Lower leg skin (tissue), 4 donors: ENCODE measurements at regions not wholly inside any gene's neighbourhood (a gene's known extent, or its start where the extent isn't known, plus 50 kb on each side); places are given as distances from the start of the nearest gene placed in this dataset.

Experiments
- DNase-seq, 2 donors: peaks; one replicate each; pipeline ENCODE4 v3.0.0-alpha.2; 2019; ENCODE audit warnings: low spot score in 2 of 2
- H3K4me3 ChIP-seq: fragments of 200-600 bp; sonication (generic); 2 replicates; pipeline ENCODE4 v1.5.1; 2017; ENCODE audit warnings: mild to moderate bottlenecking, low read depth; ENCODE audit not compliant: poor library complexity, severe bottlenecking
- CTCF ChIP-seq, 3 donors: fragments of 450-650 bp; IDR thresholded peaks; one replicate each; pipeline ENCODE4 v1.5.1; 2016; ENCODE audit warnings: antibody characterized with exemption in 3 of 3, mild to moderate bottlenecking in 3 of 3, moderate library complexity in 2 of 3
- POLR2A ChIP-seq, 2 donors: fragments of 450-650 bp; IDR thresholded peaks; one replicate each; pipeline ENCODE4 v1.6.1; 2016 to 2017; ENCODE audit warnings: antibody characterized with exemption in 2 of 2, mild to moderate bottlenecking in 1 of 2, moderate library complexity in 1 of 2
- WGBS, 2 donors: methylation state at CpG; one replicate each; pipeline ENCODE4 v1.1.5; 2018; 5-methylcytosine and 5-hydroxymethylcytosine counted together
- intact Hi-C: fragments of 100-400 bp; cut with DNase I; formaldehyde crosslinking; loops from one replicate; pipeline ENCODE4 v1.15.0; 2023; ENCODE audit warnings: low total_unique reads

- no peak overlapping the region for H3K4me3 ChIP-seq
- 88 to 90% methylated on average over 4 of the region's 4 CpGs for WGBS, 2 donors
- intact Hi-C loops = no loop called here
- DNase-seq = no peak
- no peak for TF ChIP-seq CTCF (IDR thresholded peaks at IDR 0.05)
- TF ChIP-seq POLR2A (IDR thresholded peaks at IDR 0.05) = no peak
These were observed 340.2 kb downstream of the KIF20B start for GRCh38 chr10:90041585-90041984.

- no peak for TF ChIP-seq POLR2A (IDR thresholded peaks at IDR 0.05)
- TF ChIP-seq CTCF (IDR thresholded peaks at IDR 0.05) = no peak
- 81 to 83% methylated on average over 6 to 7 of the region's 7 CpGs for WGBS, 2 donors
- intact Hi-C loops = no loop called here
- no peak for DNase-seq
- H3K4me3 ChIP-seq = no peak overlapping the region
These were observed 340.7 kb downstream of the KIF20B start for GRCh38 chr10:90042075-90042474.

- WGBS, 2 donors = 75 to 82% methylated on average over 3 of the region's 3 CpGs
- TF ChIP-seq CTCF (IDR thresholded peaks at IDR 0.05) (no peak), POLR2A (IDR thresholded peaks at IDR 0.05) (no peak)
- H3K4me3 ChIP-seq = no peak overlapping the region
- intact Hi-C loops = no loop called here
- DNase-seq = no peak
These were observed 345.9 kb downstream of the KIF20B start for GRCh38 chr10:90047243-90047729.

GRCh38 chr10:90051053-90051452, 349.7 kb downstream of the KIF20B start:
- TF ChIP-seq CTCF (IDR thresholded peaks at IDR 0.05) = no peak
- no peak for TF ChIP-seq POLR2A (IDR thresholded peaks at IDR 0.05)
- intact Hi-C loops = no loop called here
- DNase-seq = no peak
- no peak overlapping the region for H3K4me3 ChIP-seq

- no peak for DNase-seq
- H3K4me3 ChIP-seq = no peak overlapping the region
- intact Hi-C loops = no loop called here
- TF ChIP-seq POLR2A (IDR thresholded peaks at IDR 0.05) = no peak
- no peak for TF ChIP-seq CTCF (IDR thresholded peaks at IDR 0.05)
These were observed 350.1 kb downstream of the KIF20B start for GRCh38 chr10:90051474-90051873.

GRCh38 chr10:90062786-90063185, 361.4 kb downstream of the KIF20B start:
- intact Hi-C loops = no loop called here
- 57 to 80% methylated on average over 3 of the region's 3 CpGs for WGBS, 2 donors
- TF ChIP-seq POLR2A (IDR thresholded peaks at IDR 0.05) = no peak
- H3K4me3 ChIP-seq = no peak overlapping the region
- DNase-seq = no peak
